Keratinocyte (primary cell): ENCODE measurements at regions not wholly inside any gene's neighbourhood (a gene's known extent, or its start where the extent isn't known, plus 50 kb on each side); places are given as distances from the start of the nearest gene placed in this dataset.

Source experiments
- DNase-seq: peaks from one replicate; pipeline ENCODE4 v3.0.0-alpha.2; 2011; ENCODE audit warnings: low read depth, missing footprints, low spot score
- FAIRE-seq: peaks from 2 replicates; lab custom pipeline; 2011; peaks lifted over from hg19 to GRCh38; lab: Jason Lieb, UNC
- H2AFZ ChIP-seq: 2 replicates; pipeline ENCODE4 v1.6.0; 2012; ENCODE audit warnings: low read length, control low read depth, inconsistent platforms; ENCODE audit not compliant: control insufficient read depth
- H3K27ac ChIP-seq: 2 replicates; pipeline ENCODE4 v1.5.1; 2011; ENCODE audit warnings: low read length; ENCODE audit not compliant: control insufficient read depth, insufficient read depth
- H3K27me3 ChIP-seq: 3 replicates; pipeline ENCODE4 v1.6.0; 2011; ENCODE audit warnings: low read length; ENCODE audit not compliant: control insufficient read depth, insufficient read depth; ENCODE audit errors: extremely low read depth
- H3K36me3 ChIP-seq, 2 experiments: 2 replicates in 1 of 2; 3 replicates in 1 of 2; pipeline ENCODE4 v1.5.1; 2011; ENCODE audit warnings: low read length in 2 of 2, mild to moderate bottlenecking in 1 of 2; ENCODE audit not compliant: control insufficient read depth in 2 of 2, insufficient read depth in 2 of 2; ENCODE audit errors: extremely low read depth in 1 of 2
- H3K4me1 ChIP-seq: 3 replicates; pipeline ENCODE4 v1.5.1; 2011; ENCODE audit warnings: low read length; ENCODE audit not compliant: control insufficient read depth, insufficient read depth; ENCODE audit errors: extremely low read depth
- H3K4me2 ChIP-seq: 3 replicates; pipeline ENCODE4 v1.6.0; 2011; ENCODE audit warnings: low read depth, low read length; ENCODE audit not compliant: control insufficient read depth, insufficient read depth; ENCODE audit errors: extremely low read depth
- H3K4me3 ChIP-seq, 3 experiments: fragments of 200-600 bp in 1 of 3; sonication (generic) in 1 of 3; 2 replicates in 2 of 3; 3 replicates in 1 of 3; pipeline ENCODE4 v1.5.1; 2011 to 2016; ENCODE audit warnings: low read length in 3 of 3, mild to moderate bottlenecking in 3 of 3, control low read depth in 2 of 3, inconsistent platforms in 1 of 3, low read depth in 1 of 3, mixed read lengths in 1 of 3, mixed run types in 1 of 3, moderate library complexity in 1 of 3; ENCODE audit not compliant: control insufficient read depth in 2 of 3, insufficient read depth in 2 of 3; ENCODE audit errors: extremely low read depth in 1 of 3
- H3K79me2 ChIP-seq: 2 replicates; pipeline ENCODE4 v1.6.0; 2012; ENCODE audit warnings: low read length; ENCODE audit not compliant: control insufficient read depth, insufficient read depth
- H3K9ac ChIP-seq: 3 replicates; pipeline ENCODE4 v1.6.0; 2011; ENCODE audit warnings: low read length; ENCODE audit not compliant: control insufficient read depth, insufficient read depth; ENCODE audit errors: extremely low read depth
- H3K9me1 ChIP-seq: 3 replicates; pipeline ENCODE4 v1.6.0; 2011; ENCODE audit warnings: low read length; ENCODE audit not compliant: control insufficient read depth, insufficient read depth; ENCODE audit errors: extremely low read depth
- H3K9me3 ChIP-seq: 2 replicates; pipeline ENCODE4 v1.5.1; 2012; ENCODE audit warnings: low read depth, low read length; ENCODE audit not compliant: control insufficient read depth
- H4K20me1 ChIP-seq: 3 replicates; pipeline ENCODE4 v1.6.0; 2011; ENCODE audit warnings: low read length; ENCODE audit not compliant: control insufficient read depth, insufficient read depth; ENCODE audit errors: extremely low read depth
- EZH2 ChIP-seq: IDR thresholded peaks from one replicate; pipeline ENCODE4 v1.6.1; 2012; ENCODE audit warnings: inconsistent platforms, mild to moderate bottlenecking, low read length, moderate library complexity
- dilution Hi-C: fragments of 300-500 bp; cut with MboI; formaldehyde crosslinking; loops from one replicate; pipeline ENCODE4 v1.7.0; 2020; ENCODE audit warnings: low sequenced_read_pairs; ENCODE audit not compliant: extremely low pct_ligation_motif_present
- TF ChIP-seq, protein P1 (sequence below), 3 experiments: IDR thresholded peaks in 1 of 3; conservative IDR thresholded peaks in 1 of 3; optimal IDR thresholded peaks in 1 of 3; 2 replicates in 2 of 3; 3 replicates in 1 of 3; pipeline versions ENCODE3 to v1.5.1; 2011; ENCODE audit warnings: low read length in 3 of 3, mild to moderate bottlenecking in 3 of 3, moderate library complexity in 2 of 3, control low read depth in 1 of 3, inconsistent platforms in 1 of 3; ENCODE audit not compliant: insufficient read depth in 2 of 3; ENCODE audit errors: extremely low read depth in 1 of 3

DNA sequence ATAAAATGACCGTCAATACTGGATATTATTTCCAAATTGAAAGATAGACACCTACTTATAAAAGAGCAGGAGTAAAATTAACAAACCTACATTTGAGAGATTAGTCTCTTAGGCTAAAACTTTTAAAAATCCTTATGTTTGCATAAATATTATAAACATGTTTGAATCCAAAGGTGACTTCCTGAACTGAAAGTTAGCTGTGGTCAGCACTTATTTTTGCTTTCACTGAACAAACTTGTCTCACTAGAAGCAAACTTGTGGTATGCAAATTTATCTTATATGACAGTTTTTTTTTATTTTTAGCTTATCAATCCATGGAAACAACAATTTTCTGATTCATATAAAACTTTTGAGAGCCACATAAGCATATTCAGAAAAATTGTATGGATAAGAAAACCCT lies 502.6 kb upstream of the COX7C start:
- DNase-seq = no peak
- no peak overlapping the region for H2AFZ ChIP-seq
- no peaks in the 10 kb centered on the region for H3K79me2 ChIP-seq
- peaks cover 2% of the 10 kb centered on the region for H3K9me3 ChIP-seq
- H4K20me1 ChIP-seq = no peaks in the 10 kb centered on the region
- H3K27me3 ChIP-seq = no peaks in the 10 kb centered on the region
- dilution Hi-C loops = no loop called here
- no peaks in the 10 kb centered on the region for H3K4me1 ChIP-seq
- H3K4me2 ChIP-seq = no peak overlapping the region
- TF ChIP-seq, protein P1, sequence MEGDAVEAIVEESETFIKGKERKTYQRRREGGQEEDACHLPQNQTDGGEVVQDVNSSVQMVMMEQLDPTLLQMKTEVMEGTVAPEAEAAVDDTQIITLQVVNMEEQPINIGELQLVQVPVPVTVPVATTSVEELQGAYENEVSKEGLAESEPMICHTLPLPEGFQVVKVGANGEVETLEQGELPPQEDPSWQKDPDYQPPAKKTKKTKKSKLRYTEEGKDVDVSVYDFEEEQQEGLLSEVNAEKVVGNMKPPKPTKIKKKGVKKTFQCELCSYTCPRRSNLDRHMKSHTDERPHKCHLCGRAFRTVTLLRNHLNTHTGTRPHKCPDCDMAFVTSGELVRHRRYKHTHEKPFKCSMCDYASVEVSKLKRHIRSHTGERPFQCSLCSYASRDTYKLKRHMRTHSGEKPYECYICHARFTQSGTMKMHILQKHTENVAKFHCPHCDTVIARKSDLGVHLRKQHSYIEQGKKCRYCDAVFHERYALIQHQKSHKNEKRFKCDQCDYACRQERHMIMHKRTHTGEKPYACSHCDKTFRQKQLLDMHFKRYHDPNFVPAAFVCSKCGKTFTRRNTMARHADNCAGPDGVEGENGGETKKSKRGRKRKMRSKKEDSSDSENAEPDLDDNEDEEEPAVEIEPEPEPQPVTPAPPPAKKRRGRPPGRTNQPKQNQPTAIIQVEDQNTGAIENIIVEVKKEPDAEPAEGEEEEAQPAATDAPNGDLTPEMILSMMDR (optimal IDR thresholded peaks at IDR 0.05 in 1 of 3, IDR thresholded peaks at IDR 0.05 in 1 of 3, conservative IDR thresholded peaks at IDR 0.05 in 1 of 3; ENCODE audit: extremely low read depth in 1 of 3, insufficient read depth in 2 of 3, low read length in 3 of 3) = no peak
- TF ChIP-seq EZH2 = no peak
- no peak for FAIRE-seq
- no peak overlapping the region for H3K4me3 ChIP-seq
- H3K9me1 ChIP-seq = no peaks in the 10 kb centered on the region
- H3K9ac ChIP-seq = no peak overlapping the region
- H3K36me3 ChIP-seq = no peaks in the 10 kb centered on the region
- H3K27ac ChIP-seq = no peak overlapping the region

DNA sequence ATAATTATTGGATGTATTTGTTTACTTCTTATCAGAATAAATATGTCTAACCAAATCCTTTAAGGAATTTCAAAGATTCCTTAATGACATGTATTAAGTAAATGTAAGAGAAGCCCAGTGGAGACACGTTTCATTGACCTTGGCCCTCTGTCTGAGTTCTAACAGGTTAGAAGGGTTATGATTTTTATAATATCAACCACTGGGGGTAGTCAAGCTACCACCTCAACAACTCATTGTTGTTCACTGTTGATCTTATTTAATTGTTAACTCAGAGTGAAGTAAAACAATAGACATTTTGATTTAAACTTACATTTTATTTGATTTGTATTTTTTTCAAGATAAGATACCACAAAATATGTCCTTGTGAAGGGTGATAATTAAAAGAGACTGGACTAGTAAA lies 499.2 kb upstream of the COX7C start:
- H3K9me3 ChIP-seq = peaks cover 2% of the 10 kb centered on the region
- DNase-seq (no peak), FAIRE-seq (no peak)
- no peak overlapping the region for H3K4me3 ChIP-seq
- no peaks in the 10 kb centered on the region for H3K4me1 ChIP-seq
- no peak overlapping the region for H3K27ac ChIP-seq
- dilution Hi-C loops = no loop called here
- no peaks in the 10 kb centered on the region for H3K79me2 ChIP-seq
- no peak overlapping the region for H3K4me2 ChIP-seq
- H3K27me3 ChIP-seq = no peaks in the 10 kb centered on the region
- no peaks in the 10 kb centered on the region for H3K9me1 ChIP-seq
- H2AFZ ChIP-seq = no peak overlapping the region
- TF ChIP-seq EZH2 = no peak
- TF ChIP-seq, protein P1 (optimal IDR thresholded peaks at IDR 0.05 in 1 of 3, IDR thresholded peaks at IDR 0.05 in 1 of 3, conservative IDR thresholded peaks at IDR 0.05 in 1 of 3; ENCODE audit: extremely low read depth in 1 of 3, insufficient read depth in 2 of 3, low read length in 3 of 3) = no peak
- no peaks in the 10 kb centered on the region for H4K20me1 ChIP-seq
- H3K9ac ChIP-seq = no peak overlapping the region
- no peaks in the 10 kb centered on the region for H3K36me3 ChIP-seq
